ENCODE measurements at regions not wholly inside any gene's neighbourhood (a gene's known extent, or its start where the extent isn't known, plus 50 kb on each side); places are given as distances from the start of the nearest gene placed in this dataset.

DNA sequence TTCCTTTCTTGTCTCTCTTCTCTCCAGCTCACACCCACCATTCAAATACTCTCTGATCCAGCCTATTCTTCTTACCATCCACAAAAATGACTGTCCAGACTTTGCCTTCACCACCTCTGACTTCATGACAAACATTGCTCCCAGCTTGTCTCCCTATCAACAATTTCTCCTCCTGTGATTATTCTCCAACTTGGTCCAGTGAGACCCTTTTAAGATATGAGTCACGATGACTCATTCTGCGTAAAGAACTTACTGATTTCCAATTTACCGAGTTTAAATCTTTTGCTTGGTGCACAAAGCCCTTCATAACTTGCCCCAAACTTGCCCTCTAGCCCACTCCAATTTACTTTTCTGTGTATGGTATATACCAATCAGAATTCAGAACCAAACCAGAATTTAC lies 833.2 kb downstream of the MAFB start:
- Histone ChIP-seq H3K27me3 (ENCODE audit: control insufficient read depth in 2 of 2, insufficient read depth in 2 of 2, low read length in 2 of 2) (no peaks in the 10 kb centered on the region), H3K79me2 (ENCODE audit: insufficient read depth, low read length) (no peaks in the 10 kb centered on the region), H3K4me3 (replicated peaks in 1 of 3; ENCODE audit: low read depth in 2 of 3, low read length in 3 of 3) (no peak overlapping the region), H3K9me3 (replicated peaks in 1 of 2; ENCODE audit: control insufficient read depth in 1 of 2, insufficient read depth in 1 of 2, low read length in 2 of 2) (no peaks in the 10 kb centered on the region), H3K9ac (ENCODE audit: insufficient read depth, low read length, poor library complexity, severe bottlenecking) (no peak overlapping the region), H4K20me1 (ENCODE audit: insufficient read depth, low read length) (no peaks in the 10 kb centered on the region), H3K36me3 (replicated peaks in 1 of 2; ENCODE audit: control insufficient read depth in 1 of 2, insufficient read depth in 2 of 2, low read length in 2 of 2) (no peaks in the 10 kb centered on the region), H3K4me2 (replicated peaks; ENCODE audit: extremely low read depth, low read length, poor library complexity, severe bottlenecking) (no peak overlapping the region), H2AFZ (ENCODE audit: insufficient read depth, low read depth, low read length, poor library complexity, severe bottlenecking) (no peak overlapping the region), H3K4me1 (ENCODE audit: control insufficient read depth in 1 of 2, insufficient read depth in 2 of 2, low read length in 2 of 2) (no peaks in the 10 kb centered on the region), H3K27ac (ENCODE audit: low read depth in 1 of 2, low read length in 2 of 2) (no peak overlapping the region)
- Mint-ChIP-seq H3K27me3 (ENCODE audit: low read depth in 3 of 3) (peaks cover 0 to 1% (median 1%) of the 10 kb centered on the region in 3 donors), H3K27ac (no peak overlapping the region), H3K4me1 (no peaks in the 10 kb centered on the region), H3K4me3 (no peak overlapping the region), H3K9me3 (peaks cover 0 to 2% (median 0%) of the 10 kb centered on the region in 7 donors), H3K36me3 (no peaks in the 10 kb centered on the region)
- no peak for DNase-seq
- 100% methylated on average over 1 of the region's 3 CpGs for WGBS (ENCODE audit: insufficient coverage)
- TF ChIP-seq, protein P1, sequence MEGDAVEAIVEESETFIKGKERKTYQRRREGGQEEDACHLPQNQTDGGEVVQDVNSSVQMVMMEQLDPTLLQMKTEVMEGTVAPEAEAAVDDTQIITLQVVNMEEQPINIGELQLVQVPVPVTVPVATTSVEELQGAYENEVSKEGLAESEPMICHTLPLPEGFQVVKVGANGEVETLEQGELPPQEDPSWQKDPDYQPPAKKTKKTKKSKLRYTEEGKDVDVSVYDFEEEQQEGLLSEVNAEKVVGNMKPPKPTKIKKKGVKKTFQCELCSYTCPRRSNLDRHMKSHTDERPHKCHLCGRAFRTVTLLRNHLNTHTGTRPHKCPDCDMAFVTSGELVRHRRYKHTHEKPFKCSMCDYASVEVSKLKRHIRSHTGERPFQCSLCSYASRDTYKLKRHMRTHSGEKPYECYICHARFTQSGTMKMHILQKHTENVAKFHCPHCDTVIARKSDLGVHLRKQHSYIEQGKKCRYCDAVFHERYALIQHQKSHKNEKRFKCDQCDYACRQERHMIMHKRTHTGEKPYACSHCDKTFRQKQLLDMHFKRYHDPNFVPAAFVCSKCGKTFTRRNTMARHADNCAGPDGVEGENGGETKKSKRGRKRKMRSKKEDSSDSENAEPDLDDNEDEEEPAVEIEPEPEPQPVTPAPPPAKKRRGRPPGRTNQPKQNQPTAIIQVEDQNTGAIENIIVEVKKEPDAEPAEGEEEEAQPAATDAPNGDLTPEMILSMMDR (IDR thresholded peaks at IDR 0.05): no peak
- intact Hi-C loops (cut with micrococcal nuclease): no loop called here

DNA sequence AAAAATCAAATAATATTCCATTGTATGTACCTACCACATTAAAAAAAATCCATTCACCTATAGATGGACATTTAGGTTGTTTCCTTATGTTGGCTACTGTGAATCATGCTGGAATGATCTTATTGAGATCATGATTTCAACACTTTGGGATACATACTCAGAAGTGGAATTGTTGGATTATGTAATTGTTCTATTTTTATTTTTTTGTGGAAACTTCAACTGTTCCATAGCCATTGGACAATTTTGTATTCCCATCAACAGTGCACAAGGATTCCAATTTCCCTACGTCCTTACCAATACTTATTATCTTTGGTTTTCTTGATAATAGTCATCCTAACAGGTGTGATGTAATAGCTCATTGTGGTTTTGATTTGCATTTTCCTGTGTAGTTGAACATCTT lies 834.0 kb downstream of the MAFB start:
- Histone ChIP-seq H3K27ac (ENCODE audit: low read depth in 1 of 2, low read length in 2 of 2) (no peak overlapping the region), H3K79me2 (ENCODE audit: insufficient read depth, low read length) (no peaks in the 10 kb centered on the region), H3K9me3 (replicated peaks in 1 of 2; ENCODE audit: control insufficient read depth in 1 of 2, insufficient read depth in 1 of 2, low read length in 2 of 2) (no peaks in the 10 kb centered on the region), H3K4me2 (replicated peaks; ENCODE audit: extremely low read depth, low read length, poor library complexity, severe bottlenecking) (no peak overlapping the region), H2AFZ (ENCODE audit: insufficient read depth, low read depth, low read length, poor library complexity, severe bottlenecking) (no peak overlapping the region), H3K4me3 (replicated peaks in 1 of 3; ENCODE audit: low read depth in 2 of 3, low read length in 3 of 3) (no peak overlapping the region), H4K20me1 (ENCODE audit: insufficient read depth, low read length) (no peaks in the 10 kb centered on the region), H3K36me3 (replicated peaks in 1 of 2; ENCODE audit: control insufficient read depth in 1 of 2, insufficient read depth in 2 of 2, low read length in 2 of 2) (no peaks in the 10 kb centered on the region), H3K27me3 (ENCODE audit: control insufficient read depth in 2 of 2, insufficient read depth in 2 of 2, low read length in 2 of 2) (no peaks in the 10 kb centered on the region), H3K4me1 (ENCODE audit: control insufficient read depth in 1 of 2, insufficient read depth in 2 of 2, low read length in 2 of 2) (no peaks in the 10 kb centered on the region), H3K9ac (ENCODE audit: insufficient read depth, low read length, poor library complexity, severe bottlenecking) (no peak overlapping the region)
- WGBS (ENCODE audit: insufficient coverage): no CpG with 5 or more reads among the region's 1 CpG
- Mint-ChIP-seq H3K4me1 (no peaks in the 10 kb centered on the region), H3K4me3 (no peak overlapping the region), H3K36me3 (no peaks in the 10 kb centered on the region), H3K27ac (no peak overlapping the region), H3K9me3 (peaks cover 0 to 2% (median 0%) of the 10 kb centered on the region in 7 donors), H3K27me3 (ENCODE audit: low read depth in 3 of 3) (peaks cover 0 to 1% (median 1%) of the 10 kb centered on the region in 3 donors)
- no peak for DNase-seq
- intact Hi-C loops (cut with micrococcal nuclease): no loop called here
- TF ChIP-seq, protein P1 (IDR thresholded peaks at IDR 0.05): no peak
